ENCODE measurements at regions not wholly inside any gene's neighbourhood (a gene's known extent, or its start where the extent isn't known, plus 50 kb on each side); places are given as distances from the start of the nearest gene placed in this dataset.
"Not testable (repeated sequence)": the region's sequence is repeated elsewhere in the genome, so short reads cannot be mapped to it uniquely, and the experiment has no call there.

- ATAC-seq (no peak), DNase-seq (no peak)
- H3K4me3 ChIP-seq (ENCODE audit: low read length) = no peak overlapping the region
- CTCF ChIA-PET = no interaction called here
- no peak overlapping the region for H3K27ac ChIP-seq (ENCODE audit: low read length)
- no peaks in the 10 kb centered on the region for H3K4me1 ChIP-seq (ENCODE audit: insufficient read depth, low read length)
- H2AFZ ChIP-seq (ENCODE audit: low read length) = no peak overlapping the region
- no peaks in the 10 kb centered on the region for H3K79me2 ChIP-seq (ENCODE audit: low read length)
- H3K4me2 ChIP-seq (ENCODE audit: low read length) = no peak overlapping the region
- H3K9me2 ChIP-seq (replicated peaks; ENCODE audit: low read length) = no peaks in the 10 kb centered on the region
- intact Hi-C loops (cut with micrococcal nuclease) = no loop called here
- BruUV-seq (replicated peaks) = no TSS peak
- TF ChIP-seq EZH2 (IDR thresholded peaks at IDR 0.05; ENCODE audit: low read length, unreplicated experiment) (no peak), EZH2phosphoT487 (IDR thresholded peaks at IDR 0.05; ENCODE audit: borderline replicate concordance, low read length) (no peak), CTCF (conservative IDR thresholded peaks at IDR 0.05; ENCODE audit: low read depth, low read length) (no peak)
- H3K9ac ChIP-seq (ENCODE audit: low read length) = no peak overlapping the region
- no peaks in the 10 kb centered on the region for H4K20me1 ChIP-seq (ENCODE audit: low read length)
- H3K27me3 ChIP-seq (ENCODE audit: low read length) = peaks cover 32% of the 10 kb centered on the region
- POLR2A ChIA-PET (ENCODE audit: unreplicated experiment) = no interaction called here
- H3F3A ChIP-seq (ENCODE audit: low read length, unreplicated experiment) = no peaks in the 10 kb centered on the region
- H3K36me3 ChIP-seq (ENCODE audit: low read depth, low read length) = no peaks in the 10 kb centered on the region
- H3K9me3 ChIP-seq (ENCODE audit: low read length) = no peaks in the 10 kb centered on the region
Measured at GRCh38 chr7:133165001-133165400, 83.1 kb upstream of the CHCHD3 start.

GRCh38 chr7:133165529-133165928 lies 83.6 kb upstream of the CHCHD3 start:
- Histone ChIP-seq H3K27me3 (ENCODE audit: low read length) (peaks cover 32% of the 10 kb centered on the region), H2AFZ (ENCODE audit: low read length) (no peak overlapping the region), H3K4me3 (ENCODE audit: low read length) (no peak overlapping the region), H3K9me3 (ENCODE audit: low read length) (no peaks in the 10 kb centered on the region), H3K4me2 (ENCODE audit: low read length) (no peak overlapping the region), H3K9ac (ENCODE audit: low read length) (no peak overlapping the region), H4K20me1 (ENCODE audit: low read length) (no peaks in the 10 kb centered on the region), H3K27ac (ENCODE audit: low read length) (no peak overlapping the region), H3F3A (ENCODE audit: low read length, unreplicated experiment) (no peaks in the 10 kb centered on the region), H3K9me2 (replicated peaks; ENCODE audit: low read length) (no peaks in the 10 kb centered on the region), H3K36me3 (ENCODE audit: low read depth, low read length) (no peaks in the 10 kb centered on the region), H3K4me1 (ENCODE audit: insufficient read depth, low read length) (no peaks in the 10 kb centered on the region), H3K79me2 (ENCODE audit: low read length) (no peaks in the 10 kb centered on the region)
- POLR2A ChIA-PET (ENCODE audit: unreplicated experiment) = no interaction called here
- TF ChIP-seq EZH2 (IDR thresholded peaks at IDR 0.05; ENCODE audit: low read length, unreplicated experiment) = no peak
- TF ChIP-seq CTCF (conservative IDR thresholded peaks at IDR 0.05; ENCODE audit: low read depth, low read length) = no peak
- no peak for TF ChIP-seq EZH2phosphoT487 (IDR thresholded peaks at IDR 0.05; ENCODE audit: borderline replicate concordance, low read length)
- DNase-seq = no peak
- CTCF ChIA-PET = no interaction called here
- BruUV-seq (replicated peaks) = no TSS peak
- ATAC-seq = no peak
- intact Hi-C loops (cut with micrococcal nuclease) = no loop called here

- no peak overlapping the region for H3K4me2 ChIP-seq (ENCODE audit: low read length)
- no peak overlapping the region for H3K9ac ChIP-seq (ENCODE audit: low read length)
- ATAC-seq = no peak
- H3K79me2 ChIP-seq (ENCODE audit: low read length) = no peaks in the 10 kb centered on the region
- no peaks in the 10 kb centered on the region for H3K4me1 ChIP-seq (ENCODE audit: insufficient read depth, low read length)
- ChIA-PET CTCF (no interaction called here), POLR2A (ENCODE audit: unreplicated experiment) (no interaction called here)
- DNase-seq = no peak
- no peaks in the 10 kb centered on the region for H3K9me3 ChIP-seq (ENCODE audit: low read length)
- H3F3A ChIP-seq (ENCODE audit: low read length, unreplicated experiment) = no peaks in the 10 kb centered on the region
- peaks cover 46% of the 10 kb centered on the region for H3K27me3 ChIP-seq (ENCODE audit: low read length)
- TF ChIP-seq CTCF (conservative IDR thresholded peaks at IDR 0.05; ENCODE audit: low read depth, low read length) = no peak
- TF ChIP-seq EZH2 (IDR thresholded peaks at IDR 0.05; ENCODE audit: low read length, unreplicated experiment) = no peak
- no peak for TF ChIP-seq EZH2phosphoT487 (IDR thresholded peaks at IDR 0.05; ENCODE audit: borderline replicate concordance, low read length)
- no peaks in the 10 kb centered on the region for H3K9me2 ChIP-seq (replicated peaks; ENCODE audit: low read length)
- H2AFZ ChIP-seq (ENCODE audit: low read length) = no peak overlapping the region
- no peaks in the 10 kb centered on the region for H3K36me3 ChIP-seq (ENCODE audit: low read depth, low read length)
- H4K20me1 ChIP-seq (ENCODE audit: low read length) = no peaks in the 10 kb centered on the region
- no peak overlapping the region for H3K27ac ChIP-seq (ENCODE audit: low read length)
- intact Hi-C loops (cut with micrococcal nuclease) = no loop called here
- H3K4me3 ChIP-seq (ENCODE audit: low read length) = no peak overlapping the region
- no TSS peak for BruUV-seq (replicated peaks)
Measured at GRCh38 chr7:133167300-133167699, 85.4 kb upstream of the CHCHD3 start.

- H3K9me2 ChIP-seq (replicated peaks; ENCODE audit: low read length); H3K36me3 ChIP-seq (ENCODE audit: low read depth, low read length); H3K9ac ChIP-seq (ENCODE audit: low read length); POLR2A ChIA-PET (ENCODE audit: unreplicated experiment); H3K4me2 ChIP-seq (ENCODE audit: low read length); BruUV-seq (replicated peaks); DNase-seq; H4K20me1 ChIP-seq (ENCODE audit: low read length); H3K79me2 ChIP-seq (ENCODE audit: low read length); H3K9me3 ChIP-seq (ENCODE audit: low read length); H2AFZ ChIP-seq (ENCODE audit: low read length); ATAC-seq; CTCF ChIA-PET; H3K4me3 ChIP-seq (ENCODE audit: low read length); H3K4me1 ChIP-seq (ENCODE audit: insufficient read depth, low read length); intact Hi-C loops (cut with micrococcal nuclease); H3K27ac ChIP-seq (ENCODE audit: low read length); H3F3A ChIP-seq (ENCODE audit: low read length, unreplicated experiment): not testable (repeated sequence)
- peaks cover 57% of the 10 kb centered on the region for H3K27me3 ChIP-seq (ENCODE audit: low read length)
Measured at GRCh38 chr7:133169167-133169822, 83.6 kb upstream of the EXOC4 start.

Data from PC-3 (cell line).